HG03103 (cell line): ENCODE measurements at regions not wholly inside any gene's neighbourhood (a gene's known extent, or its start where the extent isn't known, plus 50 kb on each side); places are given as distances from the start of the nearest gene placed in this dataset.
"Not testable (repeated sequence)": the region's sequence is repeated elsewhere in the genome, so short reads cannot be mapped to it uniquely, and the experiment has no call there.

ENCODE experiments used
- ATAC-seq: cut with Tn5 transposase; IDR thresholded peaks from one replicate; pipeline ENCODE4 v1.9.1; 2021; ENCODE audit warnings: low read depth; ENCODE audit not compliant: unreplicated experiment

- ATAC-seq: no peak
Measured at GRCh38 chr18:39497821-39498220, 1932.2 kb upstream of the CELF4 start.

- ATAC-seq: no peak
Measured at GRCh38 chr18:39496986-39497385, 1931.4 kb upstream of the CELF4 start.

- no peak for ATAC-seq
Measured at GRCh38 chr18:39494211-39494896, 1928.8 kb upstream of the CELF4 start.

- no peak for ATAC-seq
Measured at GRCh38 chr18:39491408-39491807, 1925.8 kb upstream of the CELF4 start.

- ATAC-seq: no peak
Measured at GRCh38 chr18:39489431-39489830, 1923.8 kb upstream of the CELF4 start.

- no peak for ATAC-seq
Measured at GRCh38 chr18:39487932-39488331, 1922.3 kb upstream of the CELF4 start.

- ATAC-seq: no peak
Measured at GRCh38 chr18:39486268-39486667, 1920.7 kb upstream of the CELF4 start.

- no peak for ATAC-seq
Measured at GRCh38 chr18:39485696-39486095, 1920.1 kb upstream of the CELF4 start.

- ATAC-seq: no peak
Measured at GRCh38 chr18:39481281-39481680, 1915.7 kb upstream of the CELF4 start.

GRCh38 chr18:39480494-39481195 lies 1915.0 kb upstream of the CELF4 start:
- no peak for ATAC-seq

GRCh38 chr18:39464006-39464405 lies 1898.4 kb upstream of the CELF4 start:
- no peak for ATAC-seq

- ATAC-seq: no peak
Measured at GRCh38 chr18:39462436-39462835, 1896.8 kb upstream of the CELF4 start.

- ATAC-seq: no peak
Measured at GRCh38 chr18:39460136-39460535, 1894.5 kb upstream of the CELF4 start.

GRCh38 chr18:39455285-39455684 lies 1889.7 kb upstream of the CELF4 start:
- ATAC-seq: no peak

- no peak for ATAC-seq
Measured at GRCh38 chr18:39454866-39455265, 1889.3 kb upstream of the CELF4 start.

GRCh38 chr18:39453882-39454281 lies 1888.3 kb upstream of the CELF4 start:
- no peak for ATAC-seq

- ATAC-seq: no peak
Measured at GRCh38 chr18:39453356-39453755, 1887.8 kb upstream of the CELF4 start.

GRCh38 chr18:39450958-39451357 lies 1885.4 kb upstream of the CELF4 start:
- no peak for ATAC-seq

- no peak for ATAC-seq
Measured at GRCh38 chr18:39449566-39449965, 1884.0 kb upstream of the CELF4 start.

- ATAC-seq: no peak
Measured at GRCh38 chr18:39448942-39449341, 1883.3 kb upstream of the CELF4 start.

GRCh38 chr18:39444957-39445356 lies 1879.4 kb upstream of the CELF4 start:
- ATAC-seq: not testable (repeated sequence)

- ATAC-seq: no peak
Measured at GRCh38 chr18:39441648-39442047, 1876.0 kb upstream of the CELF4 start.
